Suprapubic skin (tissue), 4 donors: ENCODE measurements at regions not wholly inside any gene's neighbourhood (a gene's known extent, or its start where the extent isn't known, plus 50 kb on each side); places are given as distances from the start of the nearest gene placed in this dataset.

Experiments
- DNase-seq, 2 donors: peaks; one replicate each; pipeline ENCODE4 v3.0.0-alpha.2; 2019; ENCODE audit warnings: low spot score in 2 of 2
- H3K27ac ChIP-seq: fragments of 200-600 bp; sonication (generic); one replicate; pipeline ENCODE4 v1.5.1; 2019
- H3K27me3 ChIP-seq: fragments of 200-600 bp; sonication (generic); one replicate; pipeline ENCODE4 v1.5.1; 2019
- H3K36me3 ChIP-seq: fragments of 200-600 bp; sonication (generic); one replicate; pipeline ENCODE4 v1.5.1; 2019
- H3K4me1 ChIP-seq: fragments of 200-600 bp; sonication (generic); one replicate; pipeline ENCODE4 v1.5.1; 2019
- H3K4me3 ChIP-seq: fragments of 200-600 bp; sonication (generic); one replicate; pipeline ENCODE4 v1.5.1; 2019; ENCODE audit warnings: mild to moderate bottlenecking
- H3K9me3 ChIP-seq: fragments of 200-600 bp; sonication (generic); one replicate; pipeline ENCODE4 v1.5.1; 2019
- EP300 ChIP-seq: sonication (generic); formaldehyde crosslinking; IDR thresholded peaks from one replicate; pipeline ENCODE4 v1.6.1; 2017; ENCODE audit warnings: antibody characterized with exemption
- POLR2A ChIP-seq, 2 donors: fragments of 450-650 bp; IDR thresholded peaks; one replicate each; pipeline ENCODE4 v1.6.1; 2017; ENCODE audit warnings: antibody characterized with exemption in 2 of 2, mild to moderate bottlenecking in 2 of 2, moderate library complexity in 2 of 2
- POLR2AphosphoS5 ChIP-seq, 3 donors: sonication (generic); formaldehyde crosslinking; IDR thresholded peaks; one replicate each; pipeline ENCODE4 v1.6.1; 2017; ENCODE audit warnings: antibody characterized with exemption in 3 of 3
- WGBS: methylation state at CpG from one replicate; pipeline ENCODE4 v1.1.5; 2018; 5-methylcytosine and 5-hydroxymethylcytosine counted together
- TF ChIP-seq, protein P1 (sequence below), 2 donors: fragments of 200-600 bp in 1 of 2; fragments of 450-650 bp in 1 of 2; sonication (generic) in 1 of 2; IDR thresholded peaks; one replicate each; pipeline ENCODE4 v1.5.1; 2016 to 2019; ENCODE audit warnings: antibody characterized with exemption in 2 of 2, mild to moderate bottlenecking in 1 of 2, moderate library complexity in 1 of 2

DNA sequence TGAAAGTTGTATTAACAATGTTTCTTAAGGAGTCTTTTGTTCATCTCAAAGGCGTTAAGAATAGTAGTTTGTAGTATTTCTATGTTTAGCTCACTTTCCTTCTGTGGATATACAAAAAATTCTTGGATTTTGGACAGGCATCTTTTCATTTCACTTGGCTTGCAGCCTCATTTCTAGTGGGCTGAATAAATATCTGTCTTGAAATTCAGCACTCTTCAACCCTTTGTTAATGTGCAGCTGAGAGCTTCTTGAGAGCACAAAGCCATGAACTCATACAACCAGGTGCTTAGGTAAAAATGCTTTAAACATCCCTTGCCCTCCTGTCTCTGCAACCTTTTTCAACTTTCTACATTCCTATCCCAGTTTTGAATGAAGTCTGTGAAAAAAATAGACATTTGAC is 1003.2 kb downstream of the C4orf33 start:
- Histone ChIP-seq H3K27ac (no peak overlapping the region), H3K9me3 (no peaks in the 10 kb centered on the region)
- DNase-seq: no peak

DNA sequence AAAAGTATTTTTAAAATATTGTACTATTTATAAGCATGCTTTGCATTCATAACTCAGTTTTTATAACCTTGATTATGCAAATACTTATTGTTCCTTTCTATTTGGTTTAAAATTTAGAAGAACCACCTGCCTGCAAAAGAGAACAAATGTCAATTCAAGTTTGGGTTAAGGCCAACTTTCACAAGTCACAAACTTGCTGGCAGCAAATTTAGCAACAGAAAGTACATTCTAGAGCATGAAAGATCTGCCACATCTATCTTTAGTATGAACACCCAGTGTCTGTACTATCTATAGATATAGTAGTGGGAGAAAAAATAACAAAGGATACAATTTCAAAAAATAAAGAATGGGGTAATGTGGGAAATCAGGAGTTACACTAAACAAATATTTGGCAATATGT is 1014.2 kb downstream of the C4orf33 start:
- no peak for DNase-seq
- no peak overlapping the region for H3K4me3 ChIP-seq
- TF ChIP-seq POLR2A (IDR thresholded peaks at IDR 0.05) (no peak), POLR2AphosphoS5 (IDR thresholded peaks at IDR 0.05) (no peak), EP300 (no peak)
- TF ChIP-seq, protein P1, sequence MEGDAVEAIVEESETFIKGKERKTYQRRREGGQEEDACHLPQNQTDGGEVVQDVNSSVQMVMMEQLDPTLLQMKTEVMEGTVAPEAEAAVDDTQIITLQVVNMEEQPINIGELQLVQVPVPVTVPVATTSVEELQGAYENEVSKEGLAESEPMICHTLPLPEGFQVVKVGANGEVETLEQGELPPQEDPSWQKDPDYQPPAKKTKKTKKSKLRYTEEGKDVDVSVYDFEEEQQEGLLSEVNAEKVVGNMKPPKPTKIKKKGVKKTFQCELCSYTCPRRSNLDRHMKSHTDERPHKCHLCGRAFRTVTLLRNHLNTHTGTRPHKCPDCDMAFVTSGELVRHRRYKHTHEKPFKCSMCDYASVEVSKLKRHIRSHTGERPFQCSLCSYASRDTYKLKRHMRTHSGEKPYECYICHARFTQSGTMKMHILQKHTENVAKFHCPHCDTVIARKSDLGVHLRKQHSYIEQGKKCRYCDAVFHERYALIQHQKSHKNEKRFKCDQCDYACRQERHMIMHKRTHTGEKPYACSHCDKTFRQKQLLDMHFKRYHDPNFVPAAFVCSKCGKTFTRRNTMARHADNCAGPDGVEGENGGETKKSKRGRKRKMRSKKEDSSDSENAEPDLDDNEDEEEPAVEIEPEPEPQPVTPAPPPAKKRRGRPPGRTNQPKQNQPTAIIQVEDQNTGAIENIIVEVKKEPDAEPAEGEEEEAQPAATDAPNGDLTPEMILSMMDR (IDR thresholded peaks at IDR 0.05): no peak
- H3K27ac ChIP-seq: no peak overlapping the region
- no peaks in the 10 kb centered on the region for H3K36me3 ChIP-seq
- H3K27me3 ChIP-seq: no peaks in the 10 kb centered on the region
- no peaks in the 10 kb centered on the region for H3K4me1 ChIP-seq
- no peaks in the 10 kb centered on the region for H3K9me3 ChIP-seq

More for the DNA sequence above, 1003.2 kb downstream of the C4orf33 start:
- no peaks in the 10 kb centered on the region for H3K4me1 ChIP-seq
- H3K4me3 ChIP-seq: no peak overlapping the region
- TF ChIP-seq POLR2A (IDR thresholded peaks at IDR 0.05) (no peak), EP300 (no peak), POLR2AphosphoS5 (IDR thresholded peaks at IDR 0.05) (no peak)
- TF ChIP-seq, protein P1 (IDR thresholded peaks at IDR 0.05): no peak
- H3K27me3 ChIP-seq: no peaks in the 10 kb centered on the region
- 45% methylated on average over 1 of the region's 1 CpG for WGBS
- H3K36me3 ChIP-seq: no peaks in the 10 kb centered on the region

DNA sequence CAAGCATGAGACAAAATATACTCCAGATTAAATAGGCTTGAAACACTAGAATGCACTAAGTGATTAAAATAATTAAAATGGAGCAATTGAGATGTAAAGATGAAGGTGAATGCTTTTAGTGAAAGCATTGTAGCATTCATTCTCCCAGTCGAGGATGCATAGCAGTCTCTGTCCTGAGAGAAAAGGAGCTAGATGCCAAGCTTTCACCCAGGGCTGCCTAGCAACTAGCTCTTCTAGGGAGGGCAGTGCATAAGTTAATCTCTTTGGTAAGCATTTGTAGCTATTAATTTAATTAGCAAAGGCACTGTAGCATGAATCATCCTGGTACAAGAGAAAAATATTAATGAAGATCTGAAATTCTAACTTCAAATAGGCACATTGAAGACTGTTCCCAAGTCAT is 1014.8 kb downstream of the C4orf33 start:
- Histone ChIP-seq H3K27ac (no peak overlapping the region), H3K27me3 (no peaks in the 10 kb centered on the region), H3K36me3 (no peaks in the 10 kb centered on the region), H3K9me3 (no peaks in the 10 kb centered on the region), H3K4me3 (no peak overlapping the region), H3K4me1 (no peaks in the 10 kb centered on the region)
- 44% methylated on average over 1 of the region's 1 CpG for WGBS
- no peak for DNase-seq
- TF ChIP-seq, protein P1 (IDR thresholded peaks at IDR 0.05): no peak
- TF ChIP-seq POLR2AphosphoS5 (IDR thresholded peaks at IDR 0.05) (no peak), EP300 (no peak), POLR2A (IDR thresholded peaks at IDR 0.05) (no peak)

DNA sequence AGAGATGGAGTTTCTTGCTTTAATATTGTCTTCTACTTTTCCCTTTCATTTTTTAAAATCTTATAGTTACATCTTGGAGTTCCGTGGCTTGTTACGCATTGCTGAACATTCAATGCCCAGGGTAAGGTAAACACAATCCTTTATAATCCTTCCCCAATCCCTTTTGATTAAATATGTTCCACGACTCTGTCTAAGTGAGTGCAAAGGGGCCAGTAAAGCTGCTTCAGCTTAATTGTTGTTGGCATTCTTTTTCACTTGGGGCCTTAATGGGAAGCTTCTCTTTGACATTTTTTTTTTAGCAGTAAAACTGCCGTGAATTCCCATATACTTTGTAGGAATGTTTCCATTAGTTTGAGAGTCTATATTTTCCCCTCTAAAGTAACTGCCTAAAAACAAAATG is 1028.1 kb downstream of the C4orf33 start:
- Histone ChIP-seq H3K27me3 (no peaks in the 10 kb centered on the region), H3K36me3 (no peaks in the 10 kb centered on the region), H3K4me3 (no peak overlapping the region), H3K9me3 (no peaks in the 10 kb centered on the region), H3K27ac (no peak overlapping the region), H3K4me1 (no peaks in the 10 kb centered on the region)
- TF ChIP-seq, protein P1 (IDR thresholded peaks at IDR 0.05): no peak
- TF ChIP-seq POLR2AphosphoS5 (IDR thresholded peaks at IDR 0.05) (no peak), POLR2A (IDR thresholded peaks at IDR 0.05) (no peak), EP300 (no peak)
- 43% methylated on average over 4 of the region's 4 CpGs for WGBS
- no peak for DNase-seq

DNA sequence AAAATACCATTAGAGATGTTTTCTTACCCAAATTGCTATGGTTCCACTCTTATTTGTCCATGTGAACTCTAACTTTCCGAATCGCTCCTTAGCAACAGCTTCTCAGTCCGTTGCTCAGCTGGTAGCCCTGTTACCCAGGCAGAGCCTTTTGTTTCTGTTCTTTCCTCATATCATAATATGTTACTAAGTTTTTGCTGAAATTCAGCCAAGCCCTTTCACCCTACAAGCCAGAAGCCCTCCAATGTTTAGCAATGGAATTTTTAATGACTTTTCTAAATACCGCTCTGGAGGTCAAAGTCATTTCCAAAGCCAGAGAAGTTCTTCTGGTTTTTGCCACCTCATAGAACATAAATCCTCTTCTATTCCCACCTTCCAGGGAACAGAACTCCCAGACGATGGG is 1029.5 kb downstream of the C4orf33 start:
- no peak overlapping the region for H3K4me3 ChIP-seq
- no peak for DNase-seq
- no peak for TF ChIP-seq POLR2A (IDR thresholded peaks at IDR 0.05)
- TF ChIP-seq, protein P1 (IDR thresholded peaks at IDR 0.05): no peak
- TF ChIP-seq EP300: no peak
- TF ChIP-seq POLR2AphosphoS5 (IDR thresholded peaks at IDR 0.05): no peak
- no peak overlapping the region for H3K27ac ChIP-seq
- H3K4me1 ChIP-seq: no peaks in the 10 kb centered on the region
- WGBS: 77% methylated on average over 5 of the region's 5 CpGs
- H3K27me3 ChIP-seq: no peaks in the 10 kb centered on the region
- H3K9me3 ChIP-seq: no peaks in the 10 kb centered on the region
- H3K36me3 ChIP-seq: no peaks in the 10 kb centered on the region
